GM18870 (cell line): ENCODE measurements at regions not wholly inside any gene's neighbourhood (a gene's known extent, or its start where the extent isn't known, plus 50 kb on each side); places are given as distances from the start of the nearest gene placed in this dataset.
"Not testable (repeated sequence)": the region's sequence is repeated elsewhere in the genome, so short reads cannot be mapped to it uniquely, and the experiment has no call there.

Experiments used
- ATAC-seq: cut with Tn5 transposase; IDR thresholded peaks from one replicate; pipeline ENCODE4 v1.9.1; 2021; ENCODE audit warnings: moderate library complexity; ENCODE audit not compliant: unreplicated experiment

DNA sequence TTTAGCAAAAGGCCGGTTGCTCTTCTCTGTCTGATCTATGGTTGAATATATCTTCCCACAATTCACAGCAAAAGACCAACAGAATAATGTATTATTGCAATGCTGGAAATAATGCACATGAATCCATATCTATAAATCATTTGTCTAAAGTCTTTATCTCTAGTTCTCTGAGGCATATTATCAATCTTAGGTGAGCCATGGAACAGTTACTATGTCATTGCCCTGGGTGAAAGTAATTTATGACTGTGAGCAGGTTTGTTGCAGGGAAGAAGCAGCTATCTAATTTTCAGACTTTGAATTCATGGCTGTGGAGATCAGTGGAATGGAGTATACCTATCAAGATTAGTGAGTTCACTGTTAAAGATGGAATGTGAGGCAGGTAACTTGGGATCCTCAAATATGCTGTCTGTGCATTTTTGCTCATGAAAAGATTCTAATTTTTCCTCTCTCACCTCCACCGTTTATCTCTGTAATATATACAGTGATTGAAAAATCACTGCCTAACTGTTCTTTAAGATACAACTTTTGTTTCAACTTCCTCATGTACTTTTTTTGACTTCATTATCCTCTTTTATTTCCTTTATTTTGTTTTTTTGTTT lies 256.8 kb upstream of the ARSJ start:
- no peak for ATAC-seq

DNA sequence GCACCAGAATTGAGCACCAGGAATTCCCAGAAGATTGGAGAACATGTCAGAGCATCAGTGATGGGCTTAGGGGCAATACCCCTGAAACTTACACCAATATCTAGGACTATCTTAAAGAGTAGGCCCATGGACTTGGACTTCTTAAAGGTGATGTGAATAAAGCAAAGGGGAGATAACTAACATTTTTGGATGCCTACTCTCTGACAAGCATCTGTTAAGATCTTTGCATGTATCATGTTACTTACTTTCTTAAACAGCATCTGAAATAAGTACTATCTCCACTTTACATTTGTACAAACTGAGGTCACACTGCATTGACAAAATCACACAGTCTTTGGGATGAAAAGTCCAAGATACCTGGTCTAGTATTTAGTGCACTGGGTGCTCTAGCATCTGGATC lies 258.6 kb upstream of the ARSJ start:
- no peak for ATAC-seq

DNA sequence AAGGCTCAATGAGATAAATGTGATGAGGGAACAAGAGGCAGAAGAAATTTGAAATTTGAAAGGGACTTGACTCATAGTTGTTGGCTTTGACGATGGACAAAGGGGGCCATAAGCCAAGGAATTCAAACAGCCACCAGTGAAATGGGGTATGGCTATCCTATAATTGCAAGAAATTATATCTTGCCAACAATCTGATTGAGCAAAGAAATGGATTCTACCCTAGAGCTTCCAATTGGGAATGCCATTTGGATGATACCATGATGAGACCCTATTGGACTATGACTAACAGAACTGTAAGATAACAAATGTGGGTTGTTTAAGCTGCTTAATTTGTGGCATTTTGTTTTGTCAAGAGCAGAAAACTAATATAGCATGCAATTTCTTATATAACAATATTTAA lies 270.1 kb upstream of the ARSJ start:
- no peak for ATAC-seq

DNA sequence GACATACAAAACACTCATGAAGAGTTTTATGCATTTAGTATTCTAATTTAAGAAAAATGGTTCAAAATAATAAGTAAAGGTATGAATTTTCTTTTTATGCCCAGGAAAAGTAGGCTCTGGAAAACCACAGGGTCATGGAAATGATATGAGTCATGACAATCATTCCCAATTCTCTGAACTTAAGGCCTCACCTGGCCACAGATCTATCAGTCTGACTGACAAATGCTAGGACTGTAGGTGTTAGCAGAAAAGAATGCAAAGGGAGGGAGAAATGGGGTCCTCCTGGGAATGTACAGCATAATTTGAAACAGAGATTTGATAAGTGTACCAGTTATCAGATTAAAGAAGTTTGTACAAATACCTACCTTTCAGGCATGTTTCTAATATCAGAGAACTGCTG lies 270.5 kb upstream of the ARSJ start:
- no peak for ATAC-seq

DNA sequence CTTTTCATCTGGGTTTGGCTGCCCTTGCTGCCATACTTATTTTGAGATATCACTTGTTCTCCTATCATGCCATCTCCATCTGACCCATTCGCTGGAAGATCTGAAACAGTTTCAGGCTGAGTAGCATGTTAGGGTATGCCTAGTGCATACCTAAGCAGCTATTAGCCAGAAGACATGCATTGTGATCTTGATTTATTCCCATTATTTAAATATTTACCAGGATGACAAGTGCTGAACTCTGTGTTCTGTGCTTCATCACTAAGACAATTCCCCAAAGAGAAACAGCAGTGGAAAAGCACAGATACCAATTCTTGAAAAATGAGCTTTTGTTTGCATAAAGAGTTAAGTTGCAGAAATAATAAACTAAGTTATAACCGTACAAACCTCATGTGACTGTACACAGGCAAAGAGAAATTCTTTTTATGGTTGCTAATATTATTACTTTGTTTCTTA lies 271.0 kb upstream of the ARSJ start:
- ATAC-seq = no peak

DNA sequence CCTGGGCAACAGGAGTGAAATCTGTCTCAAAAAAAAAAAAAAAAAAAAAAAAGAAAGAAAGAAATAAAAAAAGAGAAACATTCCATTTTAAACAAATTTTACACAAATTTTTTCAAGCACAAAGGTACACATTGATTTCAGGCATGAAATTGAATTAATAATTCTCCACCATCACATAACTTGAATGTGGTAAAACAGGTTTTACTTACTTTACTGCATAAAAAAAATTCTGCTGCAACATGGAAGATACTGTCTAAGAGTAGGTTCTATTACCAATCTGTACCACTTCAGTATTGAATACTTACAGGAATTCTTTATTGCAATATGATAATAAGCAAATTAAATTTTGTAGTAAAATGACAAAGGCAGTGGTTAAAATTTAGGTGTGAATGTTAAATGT lies 271.6 kb upstream of the ARSJ start:
- ATAC-seq = no peak

DNA sequence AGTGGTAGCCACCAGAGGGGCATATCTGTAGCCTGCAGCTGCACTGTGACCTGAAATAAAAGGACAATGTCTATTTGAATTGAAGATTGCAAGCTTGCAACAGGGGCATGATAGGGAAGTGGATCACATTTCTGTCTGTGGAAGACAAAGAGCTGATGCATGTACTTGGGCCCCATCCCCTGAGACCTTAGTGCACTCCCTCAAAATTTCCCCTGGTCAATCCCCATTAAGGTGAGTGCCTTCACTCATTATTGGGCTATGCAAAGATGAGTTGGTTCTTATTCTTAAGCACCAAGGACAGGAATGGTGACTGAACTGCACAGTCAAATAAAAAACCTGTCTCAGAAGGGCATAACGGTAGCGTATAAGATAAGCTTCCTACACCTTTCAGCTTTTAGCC lies 273.1 kb upstream of the ARSJ start:
- no peak for ATAC-seq

DNA sequence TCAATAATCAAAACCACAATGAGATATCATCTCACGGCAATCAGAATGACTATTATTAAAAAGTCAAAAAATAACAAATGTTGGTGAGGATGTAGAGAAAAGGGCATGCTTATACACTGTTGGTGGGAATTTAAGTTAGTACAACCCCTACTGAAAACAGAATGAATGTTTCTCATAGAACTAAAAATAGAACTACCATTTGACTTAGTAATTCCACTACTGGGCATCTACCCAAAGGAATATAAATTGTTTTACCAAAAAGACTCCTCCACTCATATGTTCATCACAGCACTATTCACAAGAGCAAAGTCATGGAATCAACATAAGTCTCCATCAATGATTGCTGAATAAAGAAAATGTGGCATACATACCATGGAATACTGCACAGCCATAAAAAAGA lies 278.1 kb upstream of the ARSJ start:
- ATAC-seq = no peak

DNA sequence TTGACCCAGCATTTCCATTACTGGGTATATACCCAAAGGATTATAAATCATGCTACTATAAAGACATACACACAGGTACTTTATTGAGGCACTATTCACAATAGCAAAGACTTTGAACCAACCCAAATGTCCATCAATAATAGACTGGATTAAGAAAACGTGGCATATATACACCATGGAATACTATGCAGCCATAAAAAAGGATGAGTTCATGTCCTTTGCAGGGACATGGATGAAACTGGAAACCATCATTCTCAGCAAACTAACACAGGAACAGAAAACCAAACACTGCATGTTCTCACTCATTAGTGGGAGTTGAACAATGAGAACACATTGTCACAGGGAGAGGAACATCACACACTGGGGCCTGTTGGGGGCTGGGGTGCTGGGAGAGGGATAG lies 283.0 kb upstream of the ARSJ start:
- not testable (repeated sequence) for ATAC-seq

DNA sequence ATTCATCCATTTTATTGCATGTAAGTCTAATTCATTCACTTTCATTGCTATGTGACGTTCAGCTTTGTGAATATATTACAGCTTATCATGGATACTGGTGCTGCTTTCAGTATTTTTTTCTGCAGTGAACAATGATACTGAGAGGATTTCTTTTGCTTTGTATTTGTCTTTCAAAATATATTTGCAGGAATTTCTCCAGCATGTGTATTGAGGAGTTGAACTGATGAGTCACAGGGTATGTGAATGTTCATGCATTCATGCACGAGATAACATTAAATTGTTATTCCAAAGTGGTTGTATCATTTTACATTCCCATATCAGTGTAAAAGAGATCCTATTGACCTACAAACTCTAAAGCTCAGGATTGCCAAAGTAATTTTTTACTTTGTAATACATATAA lies 283.8 kb upstream of the ARSJ start:
- ATAC-seq = no peak

DNA sequence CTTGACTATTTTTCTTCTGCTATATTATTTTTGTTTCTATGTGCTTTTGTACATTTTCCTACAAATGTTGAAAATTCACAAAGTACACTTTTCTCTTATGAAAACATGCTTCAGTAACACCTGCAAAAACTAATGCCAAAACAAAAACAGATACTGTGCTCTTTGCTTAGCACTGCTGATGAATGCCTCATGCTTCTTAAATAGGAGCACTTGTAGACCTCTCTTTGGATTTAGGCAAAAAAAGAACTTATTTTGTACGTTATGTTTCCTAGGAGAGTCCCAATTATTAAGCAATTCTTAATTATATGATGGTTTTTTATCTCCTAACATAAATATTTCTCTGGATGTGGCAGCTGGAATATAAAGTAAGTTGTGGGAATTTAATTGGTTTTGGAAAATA lies 285.0 kb upstream of the ARSJ start:
- no peak for ATAC-seq

DNA sequence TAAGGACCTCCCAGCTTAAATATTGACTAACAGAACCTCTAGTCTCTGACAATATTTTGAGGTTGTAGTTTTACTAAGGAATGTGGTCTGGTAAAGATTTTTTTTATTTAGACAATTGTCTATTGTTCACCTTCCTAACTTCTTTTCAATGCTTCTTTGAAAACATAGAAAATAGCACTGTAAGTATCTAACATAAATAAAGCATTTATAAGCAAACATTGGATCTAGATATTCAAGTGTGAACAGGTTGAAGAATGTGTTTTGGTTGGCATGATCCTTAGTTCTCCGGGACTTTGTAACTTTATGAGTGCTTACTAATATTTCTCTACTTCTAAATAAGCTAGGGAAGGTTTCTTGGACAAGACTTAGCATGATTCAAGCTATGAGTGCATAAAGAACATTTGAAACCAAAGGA lies 285.4 kb upstream of the ARSJ start:
- no peak for ATAC-seq

DNA sequence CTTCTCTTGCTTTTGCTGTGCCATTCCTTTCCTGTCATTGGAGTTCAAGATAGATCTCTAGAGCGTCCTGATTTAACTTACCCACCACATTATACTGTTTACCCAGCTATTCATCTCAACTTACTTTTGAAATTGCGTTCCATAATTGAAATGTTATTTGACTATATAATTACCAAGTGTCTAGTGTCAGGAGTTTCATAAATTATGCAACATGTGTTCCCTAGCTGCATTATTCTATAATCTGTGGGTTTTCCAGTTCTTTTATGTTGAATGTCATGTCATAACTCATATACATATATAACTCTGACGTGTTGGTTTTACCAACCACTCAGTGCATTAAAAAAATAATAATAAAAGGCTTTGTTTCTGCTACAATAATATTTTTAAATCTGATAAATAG lies 285.9 kb upstream of the ARSJ start:
- no peak for ATAC-seq

DNA sequence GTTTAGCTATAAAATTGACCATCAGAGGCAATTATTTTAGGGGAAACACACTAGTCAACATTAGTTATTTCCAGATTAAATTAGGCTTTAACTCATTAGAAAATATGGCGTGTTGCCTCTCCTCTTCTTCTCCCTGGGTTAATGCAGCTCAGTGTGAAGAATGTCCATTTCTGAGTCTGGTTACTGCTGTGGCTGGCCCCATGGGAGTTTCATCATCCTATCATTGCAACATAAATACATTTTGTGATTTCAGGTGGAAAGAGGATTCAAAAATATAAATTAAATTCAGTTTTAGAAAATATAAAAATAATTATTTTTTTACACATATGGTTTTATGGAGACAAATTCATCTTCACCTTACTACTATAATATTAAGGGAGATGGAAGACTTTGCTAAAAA lies 288.5 kb upstream of the ARSJ start:
- ATAC-seq = no peak

DNA sequence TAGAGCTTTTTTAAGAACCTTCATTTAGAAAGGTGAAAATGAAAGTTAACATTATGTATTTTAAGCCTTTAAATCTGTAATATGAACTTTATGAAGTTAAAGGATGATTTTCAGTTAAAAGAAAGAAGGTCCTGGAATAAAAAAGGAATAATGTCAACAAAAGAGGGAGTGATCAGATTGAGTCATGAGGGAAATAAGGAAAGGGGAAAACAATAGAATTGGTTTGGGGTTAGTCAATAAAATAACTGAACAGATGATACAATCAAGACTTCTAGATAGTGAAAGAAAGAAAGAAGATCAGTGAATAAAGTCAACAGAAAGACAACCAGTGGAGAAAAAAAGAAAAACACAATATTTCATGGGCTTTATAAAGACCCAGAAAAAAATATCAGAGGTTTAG lies 291.6 kb upstream of the ARSJ start:
- no peak for ATAC-seq

DNA sequence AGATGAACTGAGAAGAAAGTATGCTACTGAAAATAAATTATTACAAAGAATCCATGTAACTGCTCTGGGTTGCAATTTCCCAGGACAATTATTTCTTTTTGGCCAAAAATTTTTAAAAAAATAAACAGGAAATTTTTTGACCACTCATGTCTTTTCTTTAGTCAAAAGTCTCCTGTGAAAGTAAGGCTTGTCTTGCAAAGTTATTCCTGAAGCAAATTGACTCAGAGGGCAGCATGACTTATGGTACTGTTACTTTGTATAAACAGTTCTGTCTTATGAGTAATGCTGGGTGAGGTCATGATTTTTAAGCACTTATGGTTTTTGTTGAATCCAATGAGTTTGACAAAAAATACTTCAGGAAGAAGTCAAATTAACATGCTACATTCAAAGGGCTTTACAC lies 292.8 kb upstream of the ARSJ start:
- ATAC-seq = no peak

DNA sequence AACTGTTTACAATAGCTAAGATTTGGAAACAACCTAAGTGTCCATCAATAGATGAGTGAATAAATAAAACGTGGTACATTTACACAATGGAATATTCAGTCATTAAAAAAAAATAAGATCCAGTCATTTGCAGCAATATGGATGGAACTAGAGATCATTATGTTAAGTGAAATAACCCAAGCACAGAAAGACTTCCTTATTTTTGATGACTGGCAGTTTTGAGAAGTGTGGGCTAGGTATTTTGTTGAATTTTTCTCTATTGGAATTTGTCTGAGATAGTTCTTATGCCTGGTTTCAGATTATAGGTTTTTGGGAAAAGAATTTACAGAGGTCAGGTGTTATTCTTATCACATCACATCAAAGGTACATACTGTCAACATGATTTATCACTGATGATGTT lies 293.8 kb upstream of the ARSJ start:
- ATAC-seq = no peak

DNA sequence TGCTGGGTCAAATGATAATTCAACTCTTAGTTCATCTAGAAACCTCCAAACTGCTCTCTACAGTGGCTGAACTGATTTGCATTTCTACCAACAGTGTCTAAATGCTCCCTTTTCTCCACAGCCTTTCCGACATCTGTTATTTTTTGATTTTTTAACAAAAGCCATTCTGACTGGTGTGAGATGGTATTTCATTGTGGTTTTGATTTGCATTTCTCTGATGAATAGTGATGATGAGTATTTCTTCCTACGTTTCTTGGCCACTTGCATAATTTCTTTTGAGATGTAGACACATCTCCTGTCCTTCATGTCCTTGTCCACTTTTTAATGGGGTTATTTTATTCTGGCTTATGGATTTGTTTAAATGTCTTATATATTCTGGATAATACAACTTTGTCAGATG lies 298.2 kb upstream of the ARSJ start:
- no peak for ATAC-seq

DNA sequence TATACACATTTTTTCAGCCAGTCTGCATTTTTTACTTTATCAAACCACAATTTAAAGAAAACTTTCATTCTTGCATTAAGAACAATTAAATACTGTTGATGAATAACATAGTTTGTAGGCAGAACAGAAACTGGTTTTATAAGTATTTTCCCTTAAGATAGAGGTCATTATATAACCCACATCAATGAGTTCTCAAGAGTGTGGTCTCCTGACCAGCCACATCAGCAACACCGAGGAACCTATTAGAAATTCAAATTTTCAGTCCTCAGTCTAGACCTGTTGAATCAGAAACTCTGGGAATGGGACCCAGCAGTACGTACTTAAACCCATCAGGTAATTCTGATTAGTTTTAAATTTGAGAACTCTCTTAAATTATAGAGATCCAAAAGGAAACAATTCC lies 299.6 kb upstream of the ARSJ start:
- ATAC-seq = no peak

DNA sequence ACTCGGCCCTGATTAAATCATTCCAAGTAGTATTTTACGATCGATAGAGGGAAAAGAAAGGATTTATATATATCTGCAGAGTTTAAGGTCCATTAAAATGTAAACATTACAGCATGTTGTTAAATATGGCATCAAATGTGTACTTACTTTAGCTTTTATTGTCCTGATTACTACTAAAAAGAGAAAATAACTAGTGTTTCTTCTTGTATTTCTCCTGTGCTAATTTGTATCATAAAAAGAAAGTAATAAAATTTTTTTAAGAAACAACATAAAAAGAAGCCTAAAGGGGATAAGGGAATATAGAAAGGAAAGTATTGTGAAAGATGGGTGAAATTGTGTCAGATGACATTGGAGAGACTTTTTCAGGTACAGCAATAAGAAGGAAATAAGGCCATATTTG lies 300.3 kb upstream of the ARSJ start:
- ATAC-seq = no peak

DNA sequence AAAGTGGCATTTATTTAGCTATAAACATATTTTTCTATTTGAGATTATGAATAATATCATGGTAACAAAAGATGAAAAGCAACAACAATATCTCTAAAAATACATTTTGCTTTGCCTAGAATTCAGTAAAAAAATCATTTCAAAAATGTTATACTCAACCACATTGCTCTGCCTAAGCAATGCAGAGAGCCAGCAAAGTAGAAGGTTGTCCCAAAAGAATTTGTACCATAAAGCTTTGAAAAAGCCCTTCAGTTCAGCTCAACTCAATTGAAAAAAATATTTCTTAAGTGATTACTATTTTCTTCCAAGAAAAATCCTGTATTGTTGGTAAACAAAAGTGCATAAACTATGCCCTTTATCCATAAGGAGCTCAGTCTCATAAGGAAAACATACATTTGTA lies 301.2 kb upstream of the ARSJ start:
- no peak for ATAC-seq

DNA sequence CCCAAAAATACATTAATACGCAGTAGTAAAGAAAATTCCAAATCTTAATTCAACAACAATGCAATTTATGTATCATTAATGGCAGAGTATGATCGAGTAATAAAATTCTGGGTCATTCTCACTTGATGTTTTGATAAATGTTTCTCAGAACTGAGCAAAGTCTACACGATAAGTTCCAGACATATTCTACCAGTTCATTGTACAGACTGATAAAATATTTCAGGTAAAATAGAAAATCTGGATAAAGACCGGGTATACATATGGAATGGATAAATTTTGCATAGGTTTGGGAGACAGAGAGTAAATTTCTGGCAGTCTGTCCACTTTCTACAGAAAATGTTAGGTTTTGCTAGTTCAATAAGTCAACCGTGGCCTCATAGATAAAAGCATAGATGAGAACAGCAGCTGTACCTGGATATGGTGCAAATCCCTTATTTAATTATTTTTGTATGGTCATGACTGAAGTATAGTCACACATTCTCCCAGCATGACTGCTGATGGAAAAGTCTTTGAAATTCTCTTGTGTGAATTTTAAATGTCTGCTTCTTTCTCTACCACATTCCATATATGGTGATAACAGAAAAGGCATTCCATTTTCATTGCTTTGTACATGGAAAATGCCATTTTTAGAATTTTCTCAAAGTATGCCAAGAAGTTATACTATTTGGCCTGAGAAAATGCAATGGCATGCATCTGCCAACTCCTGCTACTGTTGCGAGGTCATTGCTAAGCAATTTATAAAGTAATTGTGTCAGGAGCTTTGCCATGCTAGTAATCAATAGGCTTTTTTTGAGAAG lies 301.9 kb upstream of the ARSJ start:
- ATAC-seq = no peak

DNA sequence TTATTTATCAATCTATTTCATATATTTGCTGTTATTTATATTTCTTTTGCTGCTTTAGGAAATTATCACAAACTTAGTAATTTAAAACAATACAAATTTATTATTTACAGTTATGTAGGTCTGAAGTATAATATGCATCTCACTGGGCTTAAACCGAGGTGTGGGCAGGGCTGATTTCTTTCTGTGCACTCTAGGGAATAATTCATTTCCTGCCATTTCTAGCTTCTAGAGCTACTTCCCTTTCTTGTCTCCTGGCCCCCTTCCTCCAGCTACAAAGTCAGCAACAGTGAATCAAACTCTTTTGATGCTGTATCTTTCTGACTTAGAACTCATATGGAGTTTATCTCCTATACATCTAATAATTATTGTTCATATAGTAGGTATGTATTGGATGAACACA lies 303.5 kb upstream of the ARSJ start:
- no peak for ATAC-seq
